ENCODE measurements at regions not wholly inside any gene's neighbourhood (a gene's known extent, or its start where the extent isn't known, plus 50 kb on each side); places are given as distances from the start of the nearest gene placed in this dataset.

DNA sequence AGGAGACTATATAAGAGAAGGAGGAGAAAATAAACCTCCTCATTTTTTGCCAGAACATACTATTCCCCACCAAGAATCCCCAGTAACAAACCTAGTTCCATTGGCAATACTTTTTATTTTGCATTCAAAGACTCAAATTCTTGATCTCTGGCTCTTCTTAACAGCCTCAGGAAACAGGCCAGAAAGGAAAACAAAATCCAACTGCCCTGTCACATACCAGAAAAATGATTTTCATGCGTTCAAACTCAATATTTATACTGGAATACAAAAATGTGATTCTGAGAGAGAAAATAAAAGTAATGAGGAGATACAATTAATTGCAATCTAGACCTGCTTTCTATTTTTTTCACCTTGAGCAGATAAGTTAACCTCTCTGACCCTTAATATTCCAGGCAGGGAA lies 435.9 kb upstream of the AUTS2 start:
- no peaks in the 10 kb centered on the region for H3K27me3 ChIP-seq (ENCODE audit: insufficient read depth, low read length)
- no peaks in the 10 kb centered on the region for H3K36me3 ChIP-seq (ENCODE audit: insufficient read depth, low read length)

DNA sequence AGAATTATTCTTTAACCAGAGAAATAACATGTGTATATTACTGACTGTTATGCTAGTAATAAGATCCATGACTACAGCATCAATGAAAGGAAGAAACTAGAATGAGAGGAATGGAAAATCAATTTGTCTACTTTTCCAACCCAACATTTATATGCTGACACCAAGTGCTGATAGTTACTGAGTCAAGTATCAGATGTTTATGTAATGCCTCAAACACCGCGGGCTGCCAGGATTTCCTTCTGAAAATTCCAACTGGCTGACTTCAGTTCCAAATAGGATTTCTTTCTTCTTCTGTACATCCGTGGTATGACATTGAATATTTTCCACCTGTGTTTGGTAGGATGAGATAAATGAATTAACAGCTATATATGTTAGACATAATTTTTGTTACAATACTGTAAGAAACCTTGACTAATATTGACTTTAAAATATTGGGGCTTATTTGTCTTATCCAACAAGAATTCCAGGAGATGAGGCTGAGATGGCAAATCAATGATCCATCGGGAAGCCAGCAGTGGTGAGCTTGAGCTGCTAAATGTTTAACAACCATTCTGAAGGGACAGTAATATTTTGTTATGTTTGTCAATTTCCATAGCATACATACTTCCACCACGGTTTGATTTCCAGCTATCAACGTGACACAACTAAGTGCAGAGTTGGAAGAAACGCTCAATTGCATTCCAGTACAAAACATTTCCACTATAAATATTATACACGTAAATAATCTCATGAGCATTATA lies 435.2 kb upstream of the AUTS2 start:
- H3K4me1 ChIP-seq (ENCODE audit: insufficient read depth, low read length) = no peaks in the 10 kb centered on the region
- H3K27me3 ChIP-seq (ENCODE audit: insufficient read depth, low read length) = no peaks in the 10 kb centered on the region
- H3K36me3 ChIP-seq (ENCODE audit: insufficient read depth, low read length) = no peaks in the 10 kb centered on the region
- H3K4me3 ChIP-seq (ENCODE audit: low read length) = no peak overlapping the region
- H3K9me3 ChIP-seq (ENCODE audit: low read length) = no peaks in the 10 kb centered on the region
- no peak overlapping the region for H2AFZ ChIP-seq (ENCODE audit: low read depth, low read length)

More for the DNA sequence above, 435.9 kb upstream of the AUTS2 start:
- Histone ChIP-seq H3K4me1 (ENCODE audit: insufficient read depth, low read length) (no peaks in the 10 kb centered on the region), H3K9me3 (ENCODE audit: low read length) (no peaks in the 10 kb centered on the region), H2AFZ (ENCODE audit: low read depth, low read length) (no peak overlapping the region), H3K4me3 (ENCODE audit: low read length) (no peak overlapping the region)

DNA sequence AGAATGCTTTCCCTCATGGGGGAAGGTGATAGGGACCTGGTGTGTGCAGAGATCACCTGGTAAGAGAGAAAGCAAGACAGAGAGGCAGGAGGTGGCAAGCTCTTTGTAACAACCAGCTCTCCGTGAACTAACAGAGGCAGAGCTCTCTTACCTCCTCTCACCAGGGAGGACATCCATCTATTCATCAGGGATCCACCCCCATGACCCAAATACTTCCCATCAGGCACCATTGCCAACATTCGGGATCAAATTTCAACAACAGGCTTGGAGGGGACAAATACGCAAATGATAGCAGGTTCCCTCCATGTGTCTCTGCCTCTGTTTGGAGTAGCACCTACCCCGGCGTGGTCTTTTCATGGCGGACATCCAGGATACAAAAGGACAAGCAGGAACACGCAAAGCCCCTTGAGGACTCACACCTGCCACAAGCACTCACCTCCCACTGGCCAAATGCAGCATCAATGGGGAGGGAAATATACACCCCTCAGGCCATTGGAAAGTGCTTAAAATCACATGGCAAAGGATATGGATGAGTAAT lies 431.2 kb upstream of the AUTS2 start:
- Histone ChIP-seq H3K27me3 (ENCODE audit: insufficient read depth, low read length) (no peaks in the 10 kb centered on the region), H3K4me3 (ENCODE audit: low read length) (no peak overlapping the region), H3K9me3 (ENCODE audit: low read length) (no peaks in the 10 kb centered on the region), H2AFZ (ENCODE audit: low read depth, low read length) (no peak overlapping the region), H3K36me3 (ENCODE audit: insufficient read depth, low read length) (no peaks in the 10 kb centered on the region), H3K4me1 (ENCODE audit: insufficient read depth, low read length) (no peaks in the 10 kb centered on the region)

DNA sequence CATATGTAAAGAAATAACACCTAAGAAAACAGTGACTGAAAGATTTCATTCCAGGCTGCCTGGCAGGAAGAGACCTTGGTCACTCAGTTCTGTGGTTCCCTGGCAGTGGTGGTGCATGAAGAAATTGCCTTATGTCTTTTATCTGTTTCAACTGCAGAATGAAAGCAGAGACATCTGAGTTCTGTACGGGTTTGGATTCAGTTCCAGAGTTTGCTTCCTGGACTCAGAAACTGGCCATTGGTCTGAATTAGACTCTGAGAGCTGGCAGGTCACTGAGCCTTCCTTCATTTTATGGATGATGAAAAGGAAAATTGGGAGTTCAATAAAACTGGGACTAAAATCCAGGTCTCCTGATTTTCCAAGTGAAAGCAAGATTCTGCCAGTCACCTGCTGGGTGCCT lies 428.9 kb upstream of the AUTS2 start:
- Histone ChIP-seq H3K4me1 (ENCODE audit: insufficient read depth, low read length) (no peaks in the 10 kb centered on the region), H3K9me3 (ENCODE audit: low read length) (no peaks in the 10 kb centered on the region), H3K36me3 (ENCODE audit: insufficient read depth, low read length) (no peaks in the 10 kb centered on the region), H3K4me3 (ENCODE audit: low read length) (no peak overlapping the region), H2AFZ (ENCODE audit: low read depth, low read length) (no peak overlapping the region), H3K27me3 (ENCODE audit: insufficient read depth, low read length) (no peaks in the 10 kb centered on the region)

DNA sequence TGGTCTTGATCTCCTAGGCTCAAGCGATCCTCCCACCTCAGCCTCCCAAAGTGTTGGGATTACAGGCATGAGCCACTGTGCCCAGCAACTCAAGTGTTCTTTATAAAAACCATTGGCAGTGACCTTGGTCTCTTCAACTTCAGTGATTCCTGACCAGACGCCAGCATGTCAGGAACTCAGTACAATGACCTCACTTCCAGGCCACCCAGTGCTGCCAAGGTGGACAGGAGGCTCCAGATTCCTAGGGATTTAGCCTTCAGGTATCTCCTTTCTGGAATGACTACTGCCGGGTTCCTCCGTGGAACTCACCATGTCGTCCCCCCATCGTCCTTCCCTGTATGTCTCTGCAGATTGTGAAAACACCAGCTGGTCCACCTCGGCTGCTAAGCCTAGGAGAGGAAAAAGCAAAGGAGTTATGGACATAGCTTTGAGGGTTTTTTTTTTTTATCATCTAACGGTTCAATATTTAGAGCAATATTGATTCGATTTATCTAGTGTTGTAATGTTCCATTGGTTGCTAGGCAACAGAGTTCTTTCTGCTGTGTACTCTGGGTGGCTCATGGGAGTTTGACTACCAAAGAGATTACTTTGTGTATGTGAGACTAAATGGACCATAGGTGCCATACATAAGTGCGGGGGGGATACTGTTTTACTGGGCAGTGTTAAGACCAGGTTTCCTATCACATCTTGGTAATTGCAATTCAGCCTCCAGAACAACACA lies 425.8 kb upstream of the AUTS2 start:
- no peak overlapping the region for H2AFZ ChIP-seq (ENCODE audit: low read depth, low read length)
- no peak overlapping the region for H3K4me3 ChIP-seq (ENCODE audit: low read length)
- no peaks in the 10 kb centered on the region for H3K9me3 ChIP-seq (ENCODE audit: low read length)
- H3K27me3 ChIP-seq (ENCODE audit: insufficient read depth, low read length) = no peaks in the 10 kb centered on the region
- no peaks in the 10 kb centered on the region for H3K4me1 ChIP-seq (ENCODE audit: insufficient read depth, low read length)
- no peaks in the 10 kb centered on the region for H3K36me3 ChIP-seq (ENCODE audit: insufficient read depth, low read length)

DNA sequence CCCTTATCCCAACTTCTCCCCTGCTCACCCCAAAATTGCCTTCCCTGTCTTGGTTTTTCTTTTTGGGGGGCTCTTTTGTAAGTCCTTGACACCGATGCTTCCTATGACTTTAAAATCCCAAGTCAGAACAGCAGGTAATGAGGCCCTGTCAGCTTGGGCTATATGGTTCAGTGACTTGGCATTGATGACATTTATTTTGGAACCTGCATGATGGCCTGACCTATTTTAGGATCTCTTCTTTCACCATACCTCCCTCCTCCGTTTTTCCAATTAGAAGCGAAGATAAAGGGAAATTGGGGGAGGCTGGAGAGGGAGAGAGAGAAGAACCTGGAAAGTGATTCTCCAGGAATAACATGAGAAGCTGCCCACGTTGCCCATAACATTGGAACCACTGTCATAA lies 424.9 kb upstream of the AUTS2 start:
- Histone ChIP-seq H3K4me1 (ENCODE audit: insufficient read depth, low read length) (no peaks in the 10 kb centered on the region), H3K4me3 (ENCODE audit: low read length) (no peak overlapping the region), H2AFZ (ENCODE audit: low read depth, low read length) (no peak overlapping the region), H3K27me3 (ENCODE audit: insufficient read depth, low read length) (no peaks in the 10 kb centered on the region), H3K9me3 (ENCODE audit: low read length) (no peaks in the 10 kb centered on the region), H3K36me3 (ENCODE audit: insufficient read depth, low read length) (no peaks in the 10 kb centered on the region)

DNA sequence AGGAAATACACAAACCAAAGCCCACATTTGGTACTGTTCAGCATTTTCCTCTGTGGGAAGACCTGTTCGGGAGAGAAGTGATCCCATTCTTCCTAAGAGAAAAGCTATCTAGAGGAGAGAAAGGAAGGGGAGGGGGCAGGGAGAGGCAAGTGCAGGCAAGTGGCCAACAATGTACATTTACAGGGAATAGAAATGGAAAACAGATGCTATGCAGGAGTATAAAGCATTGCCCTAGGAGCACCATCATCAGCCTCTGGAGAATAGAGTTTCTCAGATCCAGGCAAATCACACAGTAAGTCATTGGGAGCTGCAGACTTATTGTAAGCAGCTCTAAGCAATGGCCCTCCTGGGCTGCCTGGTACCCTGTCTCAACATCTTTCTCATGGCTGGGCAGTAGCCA lies 424.4 kb upstream of the AUTS2 start:
- Histone ChIP-seq H2AFZ (ENCODE audit: low read depth, low read length) (no peak overlapping the region), H3K9me3 (ENCODE audit: low read length) (no peaks in the 10 kb centered on the region), H3K36me3 (ENCODE audit: insufficient read depth, low read length) (no peaks in the 10 kb centered on the region), H3K4me3 (ENCODE audit: low read length) (no peak overlapping the region), H3K4me1 (ENCODE audit: insufficient read depth, low read length) (no peaks in the 10 kb centered on the region), H3K27me3 (ENCODE audit: insufficient read depth, low read length) (no peaks in the 10 kb centered on the region)

DNA sequence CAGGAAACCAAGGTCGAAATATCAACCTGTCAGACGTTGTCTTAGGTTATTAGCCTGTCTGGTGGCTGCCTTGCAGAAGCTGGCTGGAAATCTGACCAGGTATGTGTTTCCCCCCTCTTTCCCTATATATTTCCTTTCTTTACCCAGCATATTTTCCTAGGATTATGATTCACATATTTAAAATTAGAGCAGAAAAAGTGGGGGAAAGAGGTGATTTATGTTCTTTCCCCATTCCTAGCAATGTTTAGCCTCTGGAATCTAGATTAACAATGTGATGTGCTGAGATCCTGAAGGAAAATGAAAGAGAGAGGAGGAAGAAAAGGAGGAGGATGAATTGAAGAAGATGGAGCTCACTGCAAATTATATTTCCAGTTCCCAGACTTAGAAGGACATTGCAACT lies 421.4 kb upstream of the AUTS2 start:
- Histone ChIP-seq H3K27me3 (ENCODE audit: insufficient read depth, low read length) (no peaks in the 10 kb centered on the region), H3K4me3 (ENCODE audit: low read length) (no peak overlapping the region), H2AFZ (ENCODE audit: low read depth, low read length) (no peak overlapping the region), H3K9me3 (ENCODE audit: low read length) (no peaks in the 10 kb centered on the region), H3K36me3 (ENCODE audit: insufficient read depth, low read length) (no peaks in the 10 kb centered on the region), H3K4me1 (ENCODE audit: insufficient read depth, low read length) (no peaks in the 10 kb centered on the region)

DNA sequence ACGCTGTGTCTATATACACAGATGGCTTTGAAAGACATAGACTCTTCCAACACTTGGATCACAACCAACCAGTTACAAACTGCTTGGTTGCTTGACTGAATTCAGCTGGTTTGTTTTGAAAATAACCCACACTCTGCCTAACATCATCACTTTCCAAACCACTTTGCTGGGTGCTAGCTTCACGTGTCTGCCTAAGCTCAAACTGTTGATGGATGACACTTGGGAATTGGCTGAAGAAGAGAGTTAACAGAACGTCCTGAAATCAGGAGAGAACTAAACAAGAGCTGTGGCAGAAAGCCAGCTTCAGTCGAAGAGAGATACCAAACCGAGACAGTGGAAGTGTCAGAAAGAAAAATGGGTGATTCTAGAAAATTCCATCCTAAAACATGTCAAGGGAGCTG lies 420.8 kb upstream of the AUTS2 start:
- Histone ChIP-seq H3K27me3 (ENCODE audit: insufficient read depth, low read length) (no peaks in the 10 kb centered on the region), H2AFZ (ENCODE audit: low read depth, low read length) (no peak overlapping the region), H3K9me3 (ENCODE audit: low read length) (no peaks in the 10 kb centered on the region), H3K4me3 (ENCODE audit: low read length) (no peak overlapping the region), H3K4me1 (ENCODE audit: insufficient read depth, low read length) (no peaks in the 10 kb centered on the region), H3K36me3 (ENCODE audit: insufficient read depth, low read length) (no peaks in the 10 kb centered on the region)

DNA sequence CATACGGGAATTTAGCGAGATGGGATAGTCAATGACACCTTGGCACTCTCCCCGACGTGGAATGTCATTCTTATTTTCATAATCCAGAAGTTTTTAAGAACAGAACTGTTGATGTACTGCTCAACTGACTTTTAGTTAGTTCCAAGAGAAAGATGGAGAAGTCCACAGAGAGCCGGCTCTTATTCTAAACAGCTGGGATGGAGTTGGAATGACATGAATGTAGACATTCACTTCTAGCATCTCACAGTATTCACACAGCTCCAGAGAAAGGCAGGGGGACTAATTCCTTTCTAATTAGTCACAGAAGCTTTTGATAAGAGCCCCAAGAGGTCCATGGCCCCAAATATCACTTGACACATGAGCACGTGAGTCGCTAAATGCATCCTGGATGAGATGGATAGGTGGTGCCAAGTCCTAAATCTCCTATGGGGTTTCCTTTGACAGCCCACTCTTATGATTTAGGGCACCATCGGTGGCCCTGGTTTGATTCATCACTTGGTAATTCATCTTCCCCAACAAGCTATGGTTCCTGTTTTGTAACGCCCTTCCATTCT lies 420.3 kb upstream of the AUTS2 start:
- H3K9me3 ChIP-seq (ENCODE audit: low read length) = no peaks in the 10 kb centered on the region
- no peak overlapping the region for H2AFZ ChIP-seq (ENCODE audit: low read depth, low read length)
- H3K27me3 ChIP-seq (ENCODE audit: insufficient read depth, low read length) = no peaks in the 10 kb centered on the region
- no peak overlapping the region for H3K4me3 ChIP-seq (ENCODE audit: low read length)
- no peaks in the 10 kb centered on the region for H3K4me1 ChIP-seq (ENCODE audit: insufficient read depth, low read length)
- no peaks in the 10 kb centered on the region for H3K36me3 ChIP-seq (ENCODE audit: insufficient read depth, low read length)

DNA sequence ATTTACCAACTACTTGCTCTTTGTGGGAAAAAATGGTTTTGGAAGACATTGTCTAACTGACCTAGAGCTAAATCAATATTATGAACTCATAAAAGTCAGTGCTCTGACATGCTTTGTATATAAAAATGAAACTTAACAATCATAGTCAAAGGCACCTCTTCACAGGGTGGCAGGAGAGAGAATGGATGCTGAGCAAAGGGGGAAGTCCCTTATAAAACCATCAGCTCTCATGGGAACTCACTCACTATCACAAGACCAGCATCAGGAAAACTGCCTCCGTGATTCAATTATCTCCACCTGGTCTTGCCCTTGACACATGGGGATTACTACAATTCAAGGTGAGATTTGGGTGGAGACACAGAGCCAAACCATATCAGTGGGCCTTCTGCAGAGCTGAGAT lies 417.6 kb upstream of the AUTS2 start:
- no peaks in the 10 kb centered on the region for H3K9me3 ChIP-seq (ENCODE audit: low read length)
- no peak overlapping the region for H2AFZ ChIP-seq (ENCODE audit: low read depth, low read length)
- no peaks in the 10 kb centered on the region for H3K4me1 ChIP-seq (ENCODE audit: insufficient read depth, low read length)
- no peaks in the 10 kb centered on the region for H3K27me3 ChIP-seq (ENCODE audit: insufficient read depth, low read length)
- H3K4me3 ChIP-seq (ENCODE audit: low read length) = no peak overlapping the region
- no peaks in the 10 kb centered on the region for H3K36me3 ChIP-seq (ENCODE audit: insufficient read depth, low read length)

DNA sequence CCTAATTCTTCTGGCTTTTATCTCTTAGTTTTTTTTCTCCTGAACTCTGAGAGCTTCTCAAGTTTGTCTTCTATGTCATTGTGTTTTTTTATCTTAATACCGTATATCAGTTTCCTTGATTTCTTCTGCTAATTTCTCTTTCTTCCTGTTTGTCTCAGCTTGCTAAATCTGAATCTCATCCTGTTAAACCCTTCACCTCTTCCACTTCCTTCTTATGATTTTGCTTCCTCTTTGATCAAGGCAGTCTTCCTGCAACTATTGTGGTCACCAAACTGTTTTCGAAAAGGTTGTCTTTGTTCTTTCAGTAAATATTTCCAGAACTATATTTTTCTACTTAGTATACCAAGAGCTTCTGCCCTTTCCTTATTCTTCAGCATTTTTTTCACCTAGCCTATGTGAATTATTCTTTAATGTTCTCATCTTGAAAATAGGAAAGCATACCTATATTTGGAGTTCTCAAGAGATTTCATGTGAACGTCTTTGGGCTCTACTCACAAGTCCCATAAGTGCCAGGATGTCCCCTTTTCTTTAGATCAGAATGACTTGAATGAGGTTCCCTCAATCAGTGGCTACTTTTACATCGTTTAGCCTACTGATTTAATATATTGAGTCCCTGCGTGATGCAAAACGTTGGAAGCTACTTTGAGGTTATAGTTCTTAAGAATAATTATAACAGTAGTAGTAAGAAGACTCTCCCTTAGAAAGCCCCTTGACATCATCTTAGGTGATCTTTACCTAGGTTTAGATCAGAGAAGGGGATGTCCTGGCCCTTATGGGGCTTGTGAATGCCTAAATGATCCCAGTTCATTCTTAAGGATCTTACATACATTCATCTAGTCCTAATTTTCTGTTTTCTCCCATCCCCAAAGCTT lies 415.4 kb upstream of the AUTS2 start:
- Histone ChIP-seq H3K9me3 (ENCODE audit: low read length) (no peaks in the 10 kb centered on the region), H3K36me3 (ENCODE audit: insufficient read depth, low read length) (no peaks in the 10 kb centered on the region), H3K27me3 (ENCODE audit: insufficient read depth, low read length) (no peaks in the 10 kb centered on the region), H2AFZ (ENCODE audit: low read depth, low read length) (no peak overlapping the region), H3K4me1 (ENCODE audit: insufficient read depth, low read length) (no peaks in the 10 kb centered on the region), H3K4me3 (ENCODE audit: low read length) (no peak overlapping the region)

DNA sequence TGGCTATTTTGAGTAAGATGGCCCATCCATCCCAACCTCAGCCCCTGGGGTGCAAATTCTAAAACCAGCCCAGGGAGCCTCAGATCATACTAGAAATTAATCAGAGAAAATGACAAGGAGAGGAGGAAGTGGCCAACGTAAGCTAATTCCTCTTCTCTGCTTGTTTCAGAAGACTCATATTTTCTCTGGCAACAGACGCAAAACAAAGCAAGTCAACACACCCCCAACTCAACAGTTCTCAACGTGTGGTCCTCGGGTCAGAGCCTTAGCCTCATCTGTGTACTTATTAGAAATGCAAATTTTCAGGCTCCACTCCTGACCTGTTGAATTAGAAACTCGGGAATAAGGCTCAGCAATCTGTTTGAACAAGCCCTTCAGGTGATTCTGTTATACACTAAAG lies 413.9 kb upstream of the AUTS2 start:
- H3K36me3 ChIP-seq (ENCODE audit: insufficient read depth, low read length) = no peaks in the 10 kb centered on the region
- no peak overlapping the region for H3K4me3 ChIP-seq (ENCODE audit: low read length)
- H3K9me3 ChIP-seq (ENCODE audit: low read length) = no peaks in the 10 kb centered on the region
- no peak overlapping the region for H2AFZ ChIP-seq (ENCODE audit: low read depth, low read length)
- H3K27me3 ChIP-seq (ENCODE audit: insufficient read depth, low read length) = no peaks in the 10 kb centered on the region
- H3K4me1 ChIP-seq (ENCODE audit: insufficient read depth, low read length) = no peaks in the 10 kb centered on the region
